GDM1 (cell line): ENCODE measurements at regions not wholly inside any gene's neighbourhood (a gene's known extent, or its start where the extent isn't known, plus 50 kb on each side); places are given as distances from the start of the nearest gene placed in this dataset.
"Not testable (repeated sequence)": the region's sequence is repeated elsewhere in the genome, so short reads cannot be mapped to it uniquely, and the experiment has no call there.

ENCODE experiments used
- DNase-seq: peaks from one replicate; lab custom pipeline; 2025; lab: John Stamatoyannopoulos, UW

- no peak for DNase-seq
Measured at GRCh38 chr4:81375745-81376144, 96.0 kb downstream of the RASGEF1B start.

- DNase-seq: no peak
Measured at GRCh38 chr4:81369886-81370285, 101.8 kb downstream of the RASGEF1B start.

- no peak for DNase-seq
Measured at GRCh38 chr4:81366779-81367178, 104.9 kb downstream of the RASGEF1B start.

GRCh38 chr4:81360737-81361136, 111.0 kb downstream of the RASGEF1B start:
- no peak for DNase-seq

GRCh38 chr4:81359207-81359606, 112.5 kb downstream of the RASGEF1B start:
- DNase-seq: no peak

- no peak for DNase-seq
Measured at GRCh38 chr4:81358154-81358553, 113.6 kb downstream of the RASGEF1B start.

GRCh38 chr4:81356621-81357020, 115.1 kb downstream of the RASGEF1B start:
- DNase-seq: no peak

GRCh38 chr4:81355136-81355535, 116.6 kb downstream of the RASGEF1B start:
- no peak for DNase-seq

- DNase-seq: no peak
Measured at GRCh38 chr4:81353861-81354260, 117.8 kb downstream of the RASGEF1B start.

- DNase-seq: no peak
Measured at GRCh38 chr4:81352446-81352835, 119.3 kb downstream of the RASGEF1B start.

- peak; percentile 17 for DNase-seq
Measured at GRCh38 chr4:81351654-81352445, 119.9 kb downstream of the RASGEF1B start.

GRCh38 chr4:81350040-81350439, 121.7 kb downstream of the RASGEF1B start:
- no peak for DNase-seq

GRCh38 chr4:81348778-81349094, 123.0 kb downstream of the RASGEF1B start:
- no peak for DNase-seq

GRCh38 chr4:81348086-81348777, 123.5 kb downstream of the RASGEF1B start:
- no peak for DNase-seq

GRCh38 chr4:81346719-81347118, 125.0 kb downstream of the RASGEF1B start:
- DNase-seq: no peak

- DNase-seq: no peak
Measured at GRCh38 chr4:81343536-81343935, 128.2 kb downstream of the RASGEF1B start.

GRCh38 chr4:81343046-81343445, 128.0 kb upstream of the PRKG2 start:
- DNase-seq: no peak

- DNase-seq: no peak
Measured at GRCh38 chr4:81337211-81337610, 122.2 kb upstream of the PRKG2 start.

- DNase-seq: no peak
Measured at GRCh38 chr4:81335122-81335912, 120.3 kb upstream of the PRKG2 start.

GRCh38 chr4:81330018-81330417, 115.0 kb upstream of the PRKG2 start:
- DNase-seq: no peak

GRCh38 chr4:81326581-81326980, 111.6 kb upstream of the PRKG2 start:
- DNase-seq: no peak

GRCh38 chr4:81324594-81324993, 109.6 kb upstream of the PRKG2 start:
- not testable (repeated sequence) for DNase-seq

- DNase-seq: no peak
Measured at GRCh38 chr4:81319657-81320056, 104.6 kb upstream of the PRKG2 start.
